A673 (cell line): ENCODE measurements at regions not wholly inside any gene's neighbourhood (a gene's known extent, or its start where the extent isn't known, plus 50 kb on each side); places are given as distances from the start of the nearest gene placed in this dataset.

ENCODE experiments used
- BruUV-seq: library from RNA; stranded (reverse); fragments of 400-500 nt; replicated peaks from 2 replicates; lab custom pipeline; 2021; lab: Mats Ljungman, UMichigan
- CTCF ChIA-PET: fragments of 300-600 bp; sonication (Branson Sonifier 250); formaldehyde crosslinking; loops from one replicate; lab custom pipeline; 2022; ENCODE audit warnings: antibody characterized with exemption; lab: Charles Lee
- POLR2A ChIA-PET: fragments of 300-600 bp; sonication (Branson Sonifier 250); formaldehyde crosslinking; loops from one replicate; lab custom pipeline; 2022; ENCODE audit warnings: antibody characterized with exemption; ENCODE audit not compliant: low non-redundant PET; lab: Charles Lee
- DNase-seq: peaks from one replicate; pipeline ENCODE4 v3.0.0-alpha.2; 2015; ENCODE audit warnings: low spot score
- H3K27ac ChIP-seq: fragments of 200-600 bp; sonication (generic); 2 replicates; pipeline ENCODE4 v1.5.1; 2016; ENCODE audit warnings: mixed run types, low read depth, mild to moderate bottlenecking, mixed read lengths, antibody characterized with exemption, low read length; ENCODE audit not compliant: poor library complexity, severe bottlenecking
- H3K27me3 ChIP-seq: fragments of 200-600 bp; sonication (generic); replicated peaks from 2 replicates; pipeline ENCODE4 v1.6.1; 2017; ENCODE audit warnings: mixed run types, low read depth, mild to moderate bottlenecking, mixed read lengths, antibody characterized with exemption, low read length; ENCODE audit not compliant: insufficient read depth, poor library complexity
- H3K36me3 ChIP-seq: fragments of 200-600 bp; sonication (generic); 2 replicates; pipeline ENCODE4 v1.6.1; 2016; ENCODE audit warnings: mixed run types, mild to moderate bottlenecking, mixed read lengths, antibody characterized with exemption, low read length; ENCODE audit not compliant: insufficient read depth, poor library complexity, severe bottlenecking
- H3K4me1 ChIP-seq: fragments of 200-600 bp; sonication (generic); 2 replicates; pipeline ENCODE4 v1.6.1; 2017; ENCODE audit warnings: mixed run types, mild to moderate bottlenecking, mixed read lengths, antibody characterized with exemption, low read length; ENCODE audit not compliant: insufficient read depth, poor library complexity, severe bottlenecking
- H3K4me3 ChIP-seq: fragments of 200-600 bp; sonication (generic); 2 replicates; pipeline ENCODE4 v1.5.1; 2016; ENCODE audit warnings: low read depth, mixed run types, mild to moderate bottlenecking, mixed read lengths, low read length; ENCODE audit not compliant: poor library complexity, severe bottlenecking
- H3K9me3 ChIP-seq: fragments of 200-600 bp; sonication (generic); 2 replicates; pipeline ENCODE4 v1.6.1; 2016; ENCODE audit warnings: mixed run types, low read depth, mild to moderate bottlenecking, mixed read lengths, antibody characterized with exemption, low read length; ENCODE audit not compliant: poor library complexity, severe bottlenecking
- CTCF ChIP-seq: fragments of 300-800, 200-600 bp; sonication (generic); conservative IDR thresholded peaks from 2 replicates; pipeline ENCODE4 v1.5.1; 2017; ENCODE audit warnings: low read depth, mild to moderate bottlenecking, antibody characterized with exemption, low read length, moderate library complexity, mixed read lengths
- EZH2 ChIP-seq: fragments of 200-600 bp; sonication (generic); IDR thresholded peaks from 2 replicates; pipeline ENCODE4 v1.6.1; 2017; ENCODE audit warnings: borderline replicate concordance, low read depth, mild to moderate bottlenecking, mixed read lengths, antibody characterized with exemption, low read length; ENCODE audit not compliant: poor library complexity, severe bottlenecking
- intact Hi-C: fragments of 100-400 bp; cut with micrococcal nuclease; formaldehyde crosslinking; loops from one replicate; pipeline ENCODE4 v1.10.0; 2022; ENCODE audit not compliant: unreplicated experiment

GRCh38 chr2:56522605-56523089, 338.9 kb downstream of the CCDC85A start:
- CTCF ChIA-PET: no interaction called here

GRCh38 chr2:56523816-56524215, 340.0 kb downstream of the CCDC85A start:
- no TSS peak for BruUV-seq
- ChIA-PET CTCF (no interaction called here), POLR2A (no interaction called here)
- H3K27me3 ChIP-seq: no peaks in the 10 kb centered on the region
- H3K4me1 ChIP-seq: peaks cover 3% of the 10 kb centered on the region
- no peaks in the 10 kb centered on the region for H3K9me3 ChIP-seq
- TF ChIP-seq EZH2: no peak
- TF ChIP-seq CTCF: no peak
- H3K4me3 ChIP-seq: no peak overlapping the region
- H3K36me3 ChIP-seq: no peaks in the 10 kb centered on the region
- DNase-seq: no peak
- H3K27ac ChIP-seq: no peak overlapping the region
- intact Hi-C loops: no loop called here

More at GRCh38 chr2:56522605-56523089, 338.9 kb downstream of the CCDC85A start:
- no peaks in the 10 kb centered on the region for H3K9me3 ChIP-seq
- DNase-seq: peak; percentile 59
- no peaks in the 10 kb centered on the region for H3K36me3 ChIP-seq
- POLR2A ChIA-PET: no interaction called here
- no TSS peak for BruUV-seq
- intact Hi-C loops: no loop called here
- no peaks in the 10 kb centered on the region for H3K27me3 ChIP-seq
- H3K27ac ChIP-seq: no peak overlapping the region
- TF ChIP-seq CTCF (no peak), EZH2 (no peak)
- no peak overlapping the region for H3K4me3 ChIP-seq
- H3K4me1 ChIP-seq: peaks cover 3% of the 10 kb centered on the region

GRCh38 chr2:56531668-56532420, 348.1 kb downstream of the CCDC85A start:
- DNase-seq: no peak
- POLR2A ChIA-PET: no interaction called here
- no TSS peak for BruUV-seq

More at GRCh38 chr2:56531668-56532420, 348.1 kb downstream of the CCDC85A start:
- H3K9me3 ChIP-seq: no peaks in the 10 kb centered on the region
- no peak overlapping the region for H3K4me3 ChIP-seq
- TF ChIP-seq EZH2: no peak
- no peak for TF ChIP-seq CTCF
- no peaks in the 10 kb centered on the region for H3K4me1 ChIP-seq
- H3K27me3 ChIP-seq: no peaks in the 10 kb centered on the region
- CTCF ChIA-PET: no interaction called here
- H3K36me3 ChIP-seq: no peaks in the 10 kb centered on the region
- intact Hi-C loops: no loop called here
- no peak overlapping the region for H3K27ac ChIP-seq
